Esophagus squamous epithelium (tissue), 4 donors: ENCODE measurements at regions not wholly inside any gene's neighbourhood (a gene's known extent, or its start where the extent isn't known, plus 50 kb on each side); places are given as distances from the start of the nearest gene placed in this dataset.

Source experiments
- POLR2A ChIP-seq, 4 donors: fragments of 450-650 bp; IDR thresholded peaks; one replicate each; pipeline ENCODE4 v1.6.1; 2017; ENCODE audit warnings: antibody characterized with exemption in 4 of 4, mild to moderate bottlenecking in 4 of 4, moderate library complexity in 3 of 4
- TF ChIP-seq, protein P1 (sequence below), 6 experiments: fragments of 450-650 bp in 4 of 6; fragments of 200-600 bp in 2 of 6; sonication (generic) in 2 of 6; IDR thresholded peaks; one replicate each; pipeline ENCODE4 v1.5.1; 2016 to 2019; ENCODE audit warnings: antibody characterized with exemption in 6 of 6, mild to moderate bottlenecking in 4 of 6, moderate library complexity in 4 of 6

- TF ChIP-seq, protein P1, sequence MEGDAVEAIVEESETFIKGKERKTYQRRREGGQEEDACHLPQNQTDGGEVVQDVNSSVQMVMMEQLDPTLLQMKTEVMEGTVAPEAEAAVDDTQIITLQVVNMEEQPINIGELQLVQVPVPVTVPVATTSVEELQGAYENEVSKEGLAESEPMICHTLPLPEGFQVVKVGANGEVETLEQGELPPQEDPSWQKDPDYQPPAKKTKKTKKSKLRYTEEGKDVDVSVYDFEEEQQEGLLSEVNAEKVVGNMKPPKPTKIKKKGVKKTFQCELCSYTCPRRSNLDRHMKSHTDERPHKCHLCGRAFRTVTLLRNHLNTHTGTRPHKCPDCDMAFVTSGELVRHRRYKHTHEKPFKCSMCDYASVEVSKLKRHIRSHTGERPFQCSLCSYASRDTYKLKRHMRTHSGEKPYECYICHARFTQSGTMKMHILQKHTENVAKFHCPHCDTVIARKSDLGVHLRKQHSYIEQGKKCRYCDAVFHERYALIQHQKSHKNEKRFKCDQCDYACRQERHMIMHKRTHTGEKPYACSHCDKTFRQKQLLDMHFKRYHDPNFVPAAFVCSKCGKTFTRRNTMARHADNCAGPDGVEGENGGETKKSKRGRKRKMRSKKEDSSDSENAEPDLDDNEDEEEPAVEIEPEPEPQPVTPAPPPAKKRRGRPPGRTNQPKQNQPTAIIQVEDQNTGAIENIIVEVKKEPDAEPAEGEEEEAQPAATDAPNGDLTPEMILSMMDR (IDR thresholded peaks at IDR 0.05) = no peak
- no peak for TF ChIP-seq POLR2A (IDR thresholded peaks at IDR 0.05)
Measured at GRCh38 chr20:47411161-47411560, 54.7 kb upstream of the ZMYND8 start.
